GM19240 (cell line): ENCODE measurements at regions not wholly inside any gene's neighbourhood (a gene's known extent, or its start where the extent isn't known, plus 50 kb on each side); places are given as distances from the start of the nearest gene placed in this dataset.

Experiments
- DNase-seq: peaks from one replicate; pipeline ENCODE4 v3.0.0; 2011; ENCODE audit warnings: low spot score; ENCODE audit not compliant: insufficient read length

GRCh38 chr6:105499136-105499870 is 96.4 kb upstream of the PREP start:
- no peak for DNase-seq

- DNase-seq: no peak
These were observed 94.7 kb upstream of the PREP start for GRCh38 chr6:105497549-105497948.

DNA sequence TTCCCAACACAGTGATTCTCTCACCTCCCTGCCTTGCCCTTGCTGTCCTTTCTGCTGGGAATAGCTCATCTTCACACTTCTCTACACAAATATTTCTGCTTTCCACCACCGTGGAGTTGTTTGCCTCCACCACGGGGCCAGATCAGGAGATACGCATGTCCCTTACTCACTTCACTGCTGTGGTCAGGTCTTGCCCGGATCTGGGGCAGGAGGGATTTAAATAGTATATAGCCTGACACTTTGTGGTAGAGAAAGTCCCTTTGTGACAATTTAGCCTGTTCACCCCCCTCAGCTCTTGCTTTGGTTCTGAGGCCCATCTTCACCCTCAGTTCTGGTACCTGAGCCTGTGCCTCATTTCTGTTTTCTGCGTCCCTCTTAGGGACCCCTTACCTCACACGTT is 92.6 kb upstream of the PREP start:
- no peak for DNase-seq

GRCh38 chr6:105494688-105495087 is 91.8 kb upstream of the PREP start:
- no peak for DNase-seq

- no peak for DNase-seq
These were observed 90.9 kb upstream of the PREP start for GRCh38 chr6:105493736-105494135.

DNA sequence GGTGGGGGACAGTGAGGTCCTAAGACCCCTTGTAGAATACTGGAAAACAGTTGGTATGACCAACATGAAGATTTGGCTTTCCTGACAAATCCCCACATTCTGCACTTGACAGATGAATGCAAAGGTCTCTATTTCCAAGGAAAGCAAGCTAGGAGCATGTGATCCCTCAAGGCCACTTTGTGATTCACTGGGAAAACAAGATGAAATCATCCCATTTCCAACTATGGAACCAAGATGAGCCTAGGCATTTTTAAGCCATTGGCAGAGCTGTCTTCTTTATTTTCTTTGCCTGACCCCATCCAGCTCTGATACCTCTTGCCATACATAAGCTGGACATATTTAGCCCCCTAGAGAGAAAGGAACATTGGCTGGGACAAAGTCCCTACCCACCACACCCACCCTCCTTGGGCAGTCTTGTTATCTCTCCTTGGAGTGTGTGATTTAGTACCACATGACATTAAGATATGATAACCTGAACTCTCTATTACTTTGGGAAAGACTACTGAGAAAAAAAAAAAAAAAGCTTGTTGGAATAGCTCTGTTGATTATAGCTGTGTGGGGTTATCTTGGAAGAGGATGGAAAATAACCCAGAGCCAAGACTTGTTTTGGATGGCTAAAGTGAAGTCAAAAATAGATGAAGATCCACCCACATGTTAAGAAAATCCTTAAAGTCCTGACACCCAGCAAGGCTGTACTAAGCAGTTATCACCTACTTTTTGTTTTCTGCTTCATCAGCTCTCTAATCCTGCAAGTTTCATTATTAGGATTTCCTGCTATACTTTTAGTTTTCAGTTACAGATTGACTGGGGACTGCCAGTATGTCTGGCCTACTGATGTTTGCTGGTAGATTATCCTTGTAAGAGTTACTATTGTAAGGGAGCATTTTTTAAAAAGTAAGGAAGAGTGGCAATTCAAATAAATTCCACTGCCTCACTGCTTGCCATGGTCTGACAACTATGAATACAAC is 90.1 kb upstream of the PREP start:
- DNase-seq: no peak

- no peak for DNase-seq
These were observed 86.3 kb upstream of the PREP start for GRCh38 chr6:105489216-105489530.

- DNase-seq: no peak
These were observed 85.8 kb upstream of the PREP start for GRCh38 chr6:105488516-105489215.

- DNase-seq: no peak
These were observed 84.3 kb upstream of the PREP start for GRCh38 chr6:105487040-105487790.

- no peak for DNase-seq
These were observed 82.6 kb upstream of the PREP start for GRCh38 chr6:105485456-105485855.

GRCh38 chr6:105484238-105485161 is 81.6 kb upstream of the PREP start:
- DNase-seq: no peak

- DNase-seq: no peak
These were observed 80.6 kb upstream of the PREP start for GRCh38 chr6:105483492-105483891.

- no peak for DNase-seq
These were observed 80.0 kb upstream of the PREP start for GRCh38 chr6:105482921-105483320.

DNA sequence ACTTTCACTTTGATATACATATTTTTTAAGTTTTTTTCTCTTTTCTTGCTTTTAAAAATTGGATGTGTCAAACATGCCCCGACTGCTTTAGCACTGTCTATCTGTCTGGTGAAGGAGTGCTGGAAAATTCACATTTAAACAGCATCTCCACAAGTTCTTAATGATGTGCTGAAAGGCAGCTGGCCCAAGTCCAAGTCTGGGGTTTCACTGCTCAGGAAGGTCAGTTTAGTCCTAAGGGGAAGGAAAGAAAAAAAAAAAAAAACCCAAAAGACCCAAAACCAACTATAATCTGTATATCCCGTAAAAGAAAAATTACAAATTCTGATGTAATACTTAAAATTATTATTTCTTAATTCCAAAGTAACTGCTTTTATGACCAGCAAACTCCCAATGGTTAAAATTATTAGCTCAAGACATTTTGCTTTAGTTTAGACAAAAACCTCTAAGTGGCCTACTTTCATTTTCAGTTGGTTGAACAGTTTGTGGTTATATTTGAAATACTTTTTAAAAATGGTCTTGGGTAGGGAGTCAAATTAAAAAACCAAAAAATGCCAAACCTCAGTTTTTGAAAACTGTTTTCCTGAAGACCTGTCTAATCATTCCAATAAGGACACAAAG is 79.5 kb upstream of the PREP start:
- no peak for DNase-seq

DNA sequence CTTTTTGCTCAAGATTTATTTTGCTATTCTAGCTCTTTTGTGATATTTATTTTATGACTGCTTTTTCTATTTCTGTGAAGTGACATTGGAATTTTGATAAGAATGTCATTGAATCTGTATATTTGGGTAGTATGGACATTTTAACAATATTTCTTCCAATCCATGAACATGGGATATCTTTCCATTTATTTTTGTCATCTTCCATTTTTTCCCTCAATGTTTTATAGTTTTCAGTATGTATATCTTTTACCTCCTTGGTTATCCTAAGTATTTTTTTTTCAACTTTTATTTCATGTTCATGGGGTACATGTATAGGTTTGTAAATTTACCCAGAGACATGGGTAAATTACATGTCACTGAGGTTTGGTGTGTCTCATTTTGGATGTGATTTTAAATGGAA is 74.1 kb upstream of the PREP start:
- DNase-seq: no peak

DNA sequence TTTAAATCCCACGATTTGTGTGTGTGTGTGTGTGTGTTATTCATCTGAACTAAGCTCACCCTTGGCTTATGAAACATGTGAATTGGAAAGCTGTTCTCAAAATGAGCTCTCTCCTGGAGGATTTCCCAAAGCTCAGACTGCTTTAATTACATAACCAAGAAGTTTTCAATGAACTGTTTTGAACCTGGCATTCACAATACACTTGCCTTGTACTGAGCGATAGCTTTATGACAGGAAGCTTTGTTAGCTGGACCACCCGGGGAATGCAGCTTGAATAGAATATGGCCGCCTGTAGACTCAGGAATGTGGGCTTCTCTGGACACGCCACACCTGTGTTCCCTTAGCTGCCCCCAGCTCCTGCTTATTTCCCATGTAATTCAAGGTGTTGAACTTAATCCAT is 71.4 kb upstream of the PREP start:
- no peak for DNase-seq

DNA sequence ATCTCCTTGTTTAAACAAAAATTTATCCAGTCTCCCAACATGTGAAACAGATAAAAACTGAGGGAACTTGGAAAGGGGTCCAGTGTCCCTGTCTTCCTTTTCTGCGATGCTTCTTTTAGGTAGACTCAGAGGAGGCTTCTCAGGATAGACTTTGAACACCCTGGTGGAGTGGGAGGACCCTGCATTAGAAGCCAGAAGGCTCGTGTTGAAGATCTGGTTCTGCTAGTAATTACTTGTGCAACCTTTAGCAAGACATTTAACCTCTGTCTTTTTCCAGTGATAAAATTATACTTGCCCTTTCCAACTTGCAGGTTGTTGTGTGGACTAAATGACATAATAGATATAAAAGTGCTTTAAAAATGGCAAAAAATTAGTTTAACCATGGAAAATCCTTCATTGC is 67.1 kb upstream of the PREP start:
- DNase-seq: no peak

DNA sequence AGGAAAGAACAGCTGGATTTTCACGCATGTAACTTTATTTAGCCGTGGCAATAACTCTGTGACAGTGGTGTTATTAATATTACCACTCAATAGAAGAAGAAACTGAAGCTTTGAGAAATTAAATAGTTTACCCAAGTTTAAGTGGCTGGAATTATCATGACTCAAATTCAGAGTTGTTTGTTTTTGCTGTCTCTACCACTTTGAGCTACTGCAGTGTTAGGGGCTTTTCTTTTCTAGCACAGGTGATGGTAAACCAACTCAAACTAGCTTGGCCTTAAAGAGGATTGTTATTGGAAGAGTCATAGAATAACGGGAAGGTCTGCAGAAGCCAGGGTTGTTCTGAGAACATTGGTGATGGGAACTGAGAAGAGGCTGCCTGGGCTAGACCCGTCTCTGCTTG is 66.0 kb upstream of the PREP start:
- no peak for DNase-seq

- no peak for DNase-seq
These were observed 58.0 kb upstream of the PREP start for GRCh38 chr6:105460860-105461259.

GRCh38 chr6:105459864-105460263 is 57.0 kb upstream of the PREP start:
- no peak for DNase-seq
